IMR-90 (cell line): ENCODE measurements at regions not wholly inside any gene's neighbourhood (a gene's known extent, or its start where the extent isn't known, plus 50 kb on each side); places are given as distances from the start of the nearest gene placed in this dataset.

Source experiments
- RCOR1 ChIP-seq: IDR thresholded peaks from 2 replicates; pipeline ENCODE4 v1.6.1; 2012; ENCODE audit warnings: mild to moderate bottlenecking, low read length, improper control_type of control experiment; ENCODE audit not compliant: insufficient replicate concordance
- TF ChIP-seq, protein P1 (sequence below): conservative IDR thresholded peaks from 2 replicates; pipeline ENCODE4 v1.5.1; 2012; ENCODE audit warnings: mild to moderate bottlenecking, low read depth, low read length, improper control_type of control experiment

DNA sequence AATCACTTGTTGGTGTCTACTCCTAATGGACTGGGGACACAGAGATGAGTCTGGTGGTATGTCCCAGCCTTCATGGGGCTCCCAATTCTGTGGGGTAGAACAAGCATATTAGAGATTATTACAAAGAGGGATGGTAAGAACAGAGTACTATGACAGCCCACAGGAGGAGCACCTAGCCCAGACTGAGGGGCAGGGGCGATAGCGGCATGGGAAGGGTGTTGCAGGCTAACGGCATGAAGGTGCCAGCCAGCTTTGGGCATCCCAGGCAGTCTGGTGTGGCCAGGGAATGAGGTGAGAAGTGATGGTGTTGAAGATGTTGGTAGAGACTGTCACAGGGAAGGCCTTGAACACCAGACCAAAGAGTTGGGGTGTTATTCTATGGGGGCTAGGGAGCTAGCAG lies 280.0 kb downstream of the RPS24 start:
- TF ChIP-seq, protein P1, sequence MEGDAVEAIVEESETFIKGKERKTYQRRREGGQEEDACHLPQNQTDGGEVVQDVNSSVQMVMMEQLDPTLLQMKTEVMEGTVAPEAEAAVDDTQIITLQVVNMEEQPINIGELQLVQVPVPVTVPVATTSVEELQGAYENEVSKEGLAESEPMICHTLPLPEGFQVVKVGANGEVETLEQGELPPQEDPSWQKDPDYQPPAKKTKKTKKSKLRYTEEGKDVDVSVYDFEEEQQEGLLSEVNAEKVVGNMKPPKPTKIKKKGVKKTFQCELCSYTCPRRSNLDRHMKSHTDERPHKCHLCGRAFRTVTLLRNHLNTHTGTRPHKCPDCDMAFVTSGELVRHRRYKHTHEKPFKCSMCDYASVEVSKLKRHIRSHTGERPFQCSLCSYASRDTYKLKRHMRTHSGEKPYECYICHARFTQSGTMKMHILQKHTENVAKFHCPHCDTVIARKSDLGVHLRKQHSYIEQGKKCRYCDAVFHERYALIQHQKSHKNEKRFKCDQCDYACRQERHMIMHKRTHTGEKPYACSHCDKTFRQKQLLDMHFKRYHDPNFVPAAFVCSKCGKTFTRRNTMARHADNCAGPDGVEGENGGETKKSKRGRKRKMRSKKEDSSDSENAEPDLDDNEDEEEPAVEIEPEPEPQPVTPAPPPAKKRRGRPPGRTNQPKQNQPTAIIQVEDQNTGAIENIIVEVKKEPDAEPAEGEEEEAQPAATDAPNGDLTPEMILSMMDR, result no peak
- TF ChIP-seq RCOR1, result no peak
